Kidney epithelial cell (primary cell): ENCODE measurements at regions not wholly inside any gene's neighbourhood (a gene's known extent, or its start where the extent isn't known, plus 50 kb on each side); places are given as distances from the start of the nearest gene placed in this dataset.
A peak's percentile ranks its signal among the peaks of the same experiment; 100 is the strongest.
"Not testable (repeated sequence)": the region's sequence is repeated elsewhere in the genome, so short reads cannot be mapped to it uniquely, and the experiment has no call there.

Experiments
- DNase-seq: peaks from one replicate; pipeline ENCODE4 v3.0.0-alpha.2; 2010; ENCODE audit warnings: low read depth
- H3K27me3 ChIP-seq: 2 replicates; pipeline ENCODE4 v1.6.0; 2011; ENCODE audit warnings: low read length; ENCODE audit not compliant: control insufficient read depth, insufficient read depth
- H3K36me3 ChIP-seq: 2 replicates; pipeline ENCODE4 v1.5.1; 2011; ENCODE audit warnings: low read length; ENCODE audit not compliant: control insufficient read depth, insufficient read depth
- H3K4me3 ChIP-seq: 2 replicates; pipeline ENCODE4 v1.5.1; 2011; ENCODE audit warnings: low read depth, mild to moderate bottlenecking, control low read depth, low read length
- TF ChIP-seq, protein P1 (sequence below): IDR thresholded peaks from 2 replicates; pipeline ENCODE4 v1.5.1; 2011; ENCODE audit warnings: mild to moderate bottlenecking, moderate library complexity, low read length, control low read depth, inconsistent platforms; ENCODE audit not compliant: insufficient read depth, poor library complexity, severe bottlenecking

DNA sequence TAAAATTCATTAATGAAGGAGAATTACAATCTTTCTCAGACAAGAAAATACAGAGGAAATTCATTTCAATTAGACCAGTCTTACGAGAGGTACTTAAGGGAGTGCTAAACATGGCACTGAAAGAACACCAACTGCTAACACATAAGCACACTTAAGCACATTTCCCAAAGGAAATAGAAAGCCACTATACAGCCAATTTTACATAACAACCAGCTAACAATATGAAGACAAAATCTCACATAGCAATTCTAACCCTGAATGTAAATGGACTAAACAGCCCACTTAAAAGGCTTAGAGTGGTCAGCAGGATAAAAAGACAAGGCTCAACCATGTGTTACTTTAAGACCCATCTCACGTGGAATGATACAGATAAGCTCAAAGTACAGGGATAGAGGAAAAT is 339.5 kb upstream of the LUZP2 start:
- H3K4me3 ChIP-seq = no peak overlapping the region
- DNase-seq = no peak
- H3K36me3 ChIP-seq = no peaks in the 10 kb centered on the region
- TF ChIP-seq, protein P1, sequence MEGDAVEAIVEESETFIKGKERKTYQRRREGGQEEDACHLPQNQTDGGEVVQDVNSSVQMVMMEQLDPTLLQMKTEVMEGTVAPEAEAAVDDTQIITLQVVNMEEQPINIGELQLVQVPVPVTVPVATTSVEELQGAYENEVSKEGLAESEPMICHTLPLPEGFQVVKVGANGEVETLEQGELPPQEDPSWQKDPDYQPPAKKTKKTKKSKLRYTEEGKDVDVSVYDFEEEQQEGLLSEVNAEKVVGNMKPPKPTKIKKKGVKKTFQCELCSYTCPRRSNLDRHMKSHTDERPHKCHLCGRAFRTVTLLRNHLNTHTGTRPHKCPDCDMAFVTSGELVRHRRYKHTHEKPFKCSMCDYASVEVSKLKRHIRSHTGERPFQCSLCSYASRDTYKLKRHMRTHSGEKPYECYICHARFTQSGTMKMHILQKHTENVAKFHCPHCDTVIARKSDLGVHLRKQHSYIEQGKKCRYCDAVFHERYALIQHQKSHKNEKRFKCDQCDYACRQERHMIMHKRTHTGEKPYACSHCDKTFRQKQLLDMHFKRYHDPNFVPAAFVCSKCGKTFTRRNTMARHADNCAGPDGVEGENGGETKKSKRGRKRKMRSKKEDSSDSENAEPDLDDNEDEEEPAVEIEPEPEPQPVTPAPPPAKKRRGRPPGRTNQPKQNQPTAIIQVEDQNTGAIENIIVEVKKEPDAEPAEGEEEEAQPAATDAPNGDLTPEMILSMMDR = no peak
- no peaks in the 10 kb centered on the region for H3K27me3 ChIP-seq

DNA sequence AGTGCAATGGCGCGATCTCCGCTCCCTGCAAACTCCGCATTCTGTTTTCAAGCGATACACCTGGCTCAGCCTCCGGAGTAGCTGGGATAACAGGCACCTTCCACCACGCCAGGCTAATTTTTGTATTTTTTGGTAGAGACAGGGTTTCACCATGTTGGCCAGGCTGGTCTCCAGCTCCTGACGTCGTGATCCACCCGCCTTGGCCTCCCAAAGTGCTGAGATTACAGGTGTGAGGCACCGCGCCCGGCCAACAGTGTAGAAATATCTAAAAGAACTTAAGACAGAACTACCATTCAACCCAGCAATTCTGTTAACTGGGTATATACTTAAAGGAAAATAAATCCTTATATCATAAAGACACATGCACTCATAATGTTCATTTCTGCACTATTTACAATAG is 335.3 kb upstream of the LUZP2 start:
- no peak for DNase-seq
- TF ChIP-seq, protein P1 = no peak
- Histone ChIP-seq H3K27me3 (no peaks in the 10 kb centered on the region), H3K4me3 (no peak overlapping the region), H3K36me3 (no peaks in the 10 kb centered on the region)

DNA sequence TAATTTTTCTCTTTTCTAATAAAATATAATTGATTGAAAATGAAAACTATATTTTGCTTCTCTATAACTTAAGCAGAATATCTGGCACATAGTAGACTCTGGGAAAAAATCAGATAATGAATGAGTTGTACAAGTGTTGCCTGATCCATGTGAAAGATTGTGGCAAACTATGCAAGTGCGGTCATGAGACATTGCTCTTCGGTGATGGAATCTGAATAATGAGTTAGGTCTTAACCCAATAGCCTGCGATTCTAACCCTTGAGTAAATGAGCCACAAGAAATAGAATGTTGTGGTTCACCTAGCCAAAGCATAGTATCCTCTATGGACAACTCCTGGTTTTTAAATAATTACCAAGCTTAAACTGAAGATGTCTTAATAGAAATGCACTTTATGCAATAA is 333.7 kb upstream of the LUZP2 start:
- Histone ChIP-seq H3K4me3 (no peak overlapping the region), H3K27me3 (no peaks in the 10 kb centered on the region), H3K36me3 (no peaks in the 10 kb centered on the region)
- TF ChIP-seq, protein P1 = no peak
- peak; percentile 4 for DNase-seq

DNA sequence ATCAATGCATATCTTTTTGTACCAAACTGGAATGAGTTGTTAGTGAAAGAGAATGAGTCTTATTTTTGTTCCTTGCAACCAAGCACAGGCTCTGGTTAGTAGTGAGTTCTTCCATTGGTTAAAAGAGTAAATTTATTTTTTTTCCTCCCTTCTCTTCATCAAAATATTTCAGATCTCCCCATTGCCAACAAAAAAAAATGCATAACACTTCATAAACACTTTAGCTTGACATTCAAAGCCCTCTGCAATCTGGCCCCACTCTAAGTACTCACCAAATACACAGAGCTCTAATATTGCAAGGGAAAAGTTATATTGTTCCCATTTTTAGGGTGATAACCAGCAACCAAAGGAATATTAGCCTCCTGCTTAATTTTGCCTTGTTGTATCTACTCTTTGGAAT is 333.0 kb upstream of the LUZP2 start:
- Histone ChIP-seq H3K36me3 (no peaks in the 10 kb centered on the region), H3K27me3 (no peaks in the 10 kb centered on the region), H3K4me3 (no peak overlapping the region)
- DNase-seq = no peak
- TF ChIP-seq, protein P1 = no peak

DNA sequence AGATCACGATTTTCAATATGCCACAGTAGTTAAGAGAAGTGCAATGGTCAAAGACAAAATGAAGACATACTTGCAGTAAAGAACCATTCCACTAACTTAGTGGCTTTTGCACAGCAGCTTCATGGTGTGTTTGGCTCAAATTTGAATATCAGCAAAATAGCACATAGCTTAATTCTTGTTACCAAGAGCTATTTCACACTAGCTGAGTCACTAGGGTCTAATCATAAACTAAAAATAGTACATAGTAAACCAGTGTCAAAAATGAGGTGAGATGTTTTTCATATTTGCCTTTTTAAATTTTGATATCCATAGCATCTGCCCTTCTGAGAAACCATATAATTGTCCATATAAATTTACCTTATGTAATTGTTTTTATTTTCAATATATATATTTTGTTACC is 325.0 kb upstream of the LUZP2 start:
- TF ChIP-seq, protein P1 = no peak
- Histone ChIP-seq H3K27me3 (no peaks in the 10 kb centered on the region), H3K36me3 (no peaks in the 10 kb centered on the region), H3K4me3 (no peak overlapping the region)
- DNase-seq = no peak

DNA sequence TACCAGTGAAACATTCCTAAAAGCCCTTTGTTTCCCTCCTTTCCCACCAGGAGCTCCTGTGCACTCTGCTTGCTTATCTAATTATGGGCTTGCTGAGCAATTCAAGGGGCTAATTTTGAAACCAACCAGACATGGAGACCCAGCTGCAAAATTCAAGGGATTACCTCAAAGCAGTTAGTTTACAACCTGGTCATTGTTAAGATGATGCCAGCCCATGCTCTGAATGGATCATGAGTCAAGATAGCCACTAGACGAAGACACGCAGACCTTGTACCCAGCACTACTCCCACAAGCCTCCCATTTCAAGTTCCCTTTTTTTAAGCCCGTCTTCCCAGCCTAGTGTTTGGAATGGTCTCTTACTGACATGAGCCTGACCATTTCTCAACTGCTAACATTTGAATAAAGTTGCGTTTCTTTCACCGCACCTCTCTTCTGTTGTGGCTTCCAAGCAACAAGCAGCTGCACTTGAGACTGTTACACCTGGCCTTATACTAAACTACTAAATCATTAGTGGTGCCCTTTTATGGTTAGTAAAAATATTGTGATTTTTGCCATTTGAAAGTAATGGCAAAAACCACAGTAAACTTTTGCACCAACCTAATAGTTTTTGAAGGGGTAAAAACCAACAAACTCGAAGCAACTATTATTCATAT is 315.3 kb upstream of the LUZP2 start:
- TF ChIP-seq, protein P1 = no peak

DNA sequence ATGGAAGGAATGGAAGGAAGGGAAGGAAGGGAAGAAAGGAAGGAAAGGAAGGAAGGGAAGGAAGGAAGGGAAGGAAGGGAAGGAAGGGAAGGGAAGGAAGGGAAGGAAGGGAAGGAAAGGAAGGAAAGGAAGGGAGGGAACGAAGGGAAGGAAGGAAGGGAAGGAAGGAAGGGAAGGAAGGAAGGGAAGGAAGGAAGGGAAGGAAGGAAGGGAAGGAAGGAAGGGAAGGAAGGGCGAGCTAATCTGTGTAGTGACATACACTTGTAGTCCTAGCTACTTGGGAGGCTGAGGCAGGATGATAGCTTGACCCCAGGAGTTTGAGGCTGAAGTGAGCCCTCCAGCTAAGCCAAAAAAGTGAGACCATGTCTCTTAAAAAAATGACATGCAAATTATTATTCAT is 311.3 kb upstream of the LUZP2 start:
- H3K4me3 ChIP-seq, H3K36me3 ChIP-seq, DNase-seq, H3K27me3 ChIP-seq: not testable (repeated sequence)

More for the DNA sequence above, 315.3 kb upstream of the LUZP2 start:
- H3K4me3 ChIP-seq = no peak overlapping the region
- DNase-seq = no peak
- H3K27me3 ChIP-seq = no peaks in the 10 kb centered on the region
- no peaks in the 10 kb centered on the region for H3K36me3 ChIP-seq
